Mesenchymal stem cell (in vitro differentiated cells and primary cell): ENCODE measurements at regions not wholly inside any gene's neighbourhood (a gene's known extent, or its start where the extent isn't known, plus 50 kb on each side); places are given as distances from the start of the nearest gene placed in this dataset.
"Not testable (repeated sequence)": the region's sequence is repeated elsewhere in the genome, so short reads cannot be mapped to it uniquely, and the experiment has no call there.

Experiments
- DNase-seq: peaks from one replicate; pipeline ENCODE4 v3.0.0-alpha.2; 2013
- H2AFZ ChIP-seq: one replicate; pipeline ENCODE4 v1.6.1; 2013; ENCODE audit warnings: low read depth, mild to moderate bottlenecking, control low read depth, inconsistent platforms, low read length, moderate library complexity
- H2AK5ac ChIP-seq: 2 replicates; pipeline ENCODE4 v1.6.1; 2013; ENCODE audit warnings: low read length, moderate library complexity, mild to moderate bottlenecking, inconsistent platforms; ENCODE audit not compliant: severe bottlenecking
- H2BK120ac ChIP-seq: one replicate; pipeline ENCODE4 v1.6.1; 2013; ENCODE audit warnings: low read depth, mild to moderate bottlenecking, inconsistent platforms, low read length, moderate library complexity
- H2BK12ac ChIP-seq, 2 experiments: one replicate each; pipeline ENCODE4 v1.6.1; 2013; ENCODE audit warnings: inconsistent platforms in 2 of 2, low read length in 2 of 2, mild to moderate bottlenecking in 2 of 2, moderate library complexity in 2 of 2, control low read depth in 1 of 2
- H2BK15ac ChIP-seq: one replicate; pipeline ENCODE4 v1.6.1; 2013; ENCODE audit warnings: mild to moderate bottlenecking, low read depth, inconsistent platforms; ENCODE audit not compliant: poor library complexity, severe bottlenecking
- H2BK5ac ChIP-seq: 2 replicates; pipeline ENCODE4 v1.6.1; 2013; ENCODE audit warnings: low read depth, mild to moderate bottlenecking, low read length, control low read depth, inconsistent platforms; ENCODE audit not compliant: poor library complexity, severe bottlenecking
- H3K14ac ChIP-seq, 2 experiments: one replicate each; pipeline ENCODE4 v1.6.1; 2013; ENCODE audit warnings: inconsistent platforms in 2 of 2, low read length in 2 of 2, control low read depth in 1 of 2, mild to moderate bottlenecking in 1 of 2, moderate library complexity in 1 of 2
- H3K18ac ChIP-seq, 2 experiments: one replicate each; pipeline ENCODE4 v1.6.1; 2013; ENCODE audit warnings: inconsistent platforms in 2 of 2, low read length in 2 of 2, control low read depth in 1 of 2, low read depth in 1 of 2, mild to moderate bottlenecking in 1 of 2
- H3K23ac ChIP-seq, 2 experiments: one replicate each; pipeline ENCODE4 v1.6.1; 2013; ENCODE audit warnings: inconsistent platforms in 2 of 2, low read length in 2 of 2, mild to moderate bottlenecking in 2 of 2, moderate library complexity in 2 of 2, control low read depth in 1 of 2
- H3K27ac ChIP-seq: 2 replicates; pipeline ENCODE4 v1.5.1; 2013; ENCODE audit warnings: mild to moderate bottlenecking, moderate library complexity, low read length, control low read depth, inconsistent platforms; ENCODE audit not compliant: poor library complexity, severe bottlenecking
- H3K27me3 ChIP-seq, 2 experiments: 2 replicates each; pipeline versions ENCODE4 v1.6.1 to v1.7.0; 2013; ENCODE audit warnings: low read length in 2 of 2, mild to moderate bottlenecking in 2 of 2, moderate library complexity in 2 of 2, control low read depth in 1 of 2, inconsistent platforms in 1 of 2; ENCODE audit not compliant: control insufficient read depth in 1 of 2, insufficient read depth in 1 of 2
- H3K36me3 ChIP-seq, 2 experiments: 2 replicates each; pipeline versions ENCODE4 v1.6.1 to v1.7.0; 2013; ENCODE audit warnings: low read length in 2 of 2, control low read depth in 1 of 2, inconsistent platforms in 1 of 2, low read depth in 1 of 2, mild to moderate bottlenecking in 1 of 2; ENCODE audit not compliant: insufficient read depth in 2 of 2, control insufficient read depth in 1 of 2
- H3K4ac ChIP-seq, 2 experiments: one replicate each; pipeline ENCODE4 v1.6.1; 2013; ENCODE audit warnings: inconsistent platforms in 2 of 2, low read length in 2 of 2, mild to moderate bottlenecking in 2 of 2, moderate library complexity in 2 of 2, control low read depth in 1 of 2, low read depth in 1 of 2
- H3K4me1 ChIP-seq: 2 replicates; pipeline ENCODE4 v1.6.1; 2013; ENCODE audit warnings: low read depth, low read length, control low read depth; ENCODE audit not compliant: control insufficient read depth, insufficient read depth
- H3K4me2 ChIP-seq: 2 replicates; pipeline ENCODE4 v1.6.1; 2013; ENCODE audit warnings: low read length, mild to moderate bottlenecking, inconsistent platforms; ENCODE audit not compliant: poor library complexity, severe bottlenecking
- H3K4me3 ChIP-seq, 2 experiments: 2 replicates each; pipeline versions ENCODE4 v1.5.1 to v1.7.0; 2013; ENCODE audit warnings: low read length in 2 of 2, mild to moderate bottlenecking in 2 of 2, control low read depth in 1 of 2, low read depth in 1 of 2; ENCODE audit not compliant: insufficient read depth in 1 of 2
- H3K79me1 ChIP-seq: replicated peaks from 2 replicates; pipeline ENCODE4 v1.6.1; 2013; ENCODE audit warnings: mild to moderate bottlenecking, control low read depth, low read length, inconsistent platforms; ENCODE audit not compliant: poor library complexity, severe bottlenecking
- H3K9ac ChIP-seq: 2 replicates; pipeline ENCODE4 v1.7.0; 2013; ENCODE audit warnings: mild to moderate bottlenecking, low read length, moderate library complexity
- H3K9me3 ChIP-seq: 2 replicates; pipeline ENCODE4 v1.7.0; 2013; ENCODE audit warnings: mild to moderate bottlenecking, low read length; ENCODE audit not compliant: control insufficient read depth
- H4K8ac ChIP-seq: one replicate; pipeline ENCODE4 v1.6.1; 2013; ENCODE audit warnings: inconsistent platforms, mild to moderate bottlenecking, low read length, moderate library complexity
- H4K91ac ChIP-seq: one replicate; pipeline ENCODE4 v1.6.1; 2013; ENCODE audit warnings: mild to moderate bottlenecking, low read length, inconsistent platforms
- WGBS: methylation state at CpG from one replicate; pipeline ENCODE4 v1.1.7; 2013; ENCODE audit warnings: mixed read lengths; 5-methylcytosine and 5-hydroxymethylcytosine counted together

- not testable (repeated sequence) for H3K9me3 ChIP-seq, H3K9ac ChIP-seq, H3K23ac ChIP-seq, H3K79me1 ChIP-seq, H3K27me3 ChIP-seq, H3K14ac ChIP-seq, H3K4me2 ChIP-seq, H3K4me1 ChIP-seq, H2BK5ac ChIP-seq, H3K18ac ChIP-seq, H4K91ac ChIP-seq, H3K4ac ChIP-seq, H4K8ac ChIP-seq, H2BK12ac ChIP-seq, H3K27ac ChIP-seq, H2BK15ac ChIP-seq, H3K36me3 ChIP-seq, H2AFZ ChIP-seq, H2BK120ac ChIP-seq, DNase-seq, H3K4me3 ChIP-seq, H2AK5ac ChIP-seq
- 94% methylated on average over 3 of the region's 3 CpGs for WGBS
Observed at GRCh38 chr1:83051053-83051452, 947.9 kb downstream of the TTLL7 start.

DNA sequence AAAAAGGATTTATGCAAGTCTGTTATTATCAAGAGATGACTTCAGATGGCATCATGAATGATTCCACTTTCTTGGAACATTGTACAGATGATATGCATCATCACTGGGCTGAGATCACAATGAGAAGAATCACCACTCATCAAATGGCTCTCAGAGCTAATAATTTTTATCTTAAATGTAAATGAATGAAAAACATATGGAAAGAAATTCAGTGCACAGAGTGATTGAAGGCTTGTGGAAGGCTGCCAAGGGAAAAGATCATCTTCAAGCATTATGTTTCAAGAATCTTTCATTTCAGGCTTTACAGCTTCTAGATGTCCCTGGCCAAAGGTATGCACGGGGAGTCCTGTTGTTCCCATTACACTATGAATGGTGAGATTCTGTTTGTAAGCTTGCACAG, 955.7 kb downstream of the TTLL7 start:
- H3K18ac ChIP-seq, result no peak overlapping the region
- H3K36me3 ChIP-seq, result no peaks in the 10 kb centered on the region
- H3K4me2 ChIP-seq, result no peak overlapping the region
- H3K9ac ChIP-seq, result no peak overlapping the region
- WGBS, result no CpG with 5 or more reads among the region's 1 CpG
- H3K4me3 ChIP-seq, result no peak overlapping the region
- H3K4ac ChIP-seq, result no peak overlapping the region
- no peak overlapping the region for H3K23ac ChIP-seq
- H3K27me3 ChIP-seq, result no peaks in the 10 kb centered on the region
- H2BK12ac ChIP-seq, result no peak overlapping the region
- H4K91ac ChIP-seq, result no peak overlapping the region
- no peaks in the 10 kb centered on the region for H3K4me1 ChIP-seq
- no peak for DNase-seq
- H3K14ac ChIP-seq, result no peak overlapping the region
- H4K8ac ChIP-seq, result no peak overlapping the region
- no peak overlapping the region for H2AFZ ChIP-seq
- H2BK15ac ChIP-seq, result no peak overlapping the region
- H2BK120ac ChIP-seq, result no peak overlapping the region
- H3K79me1 ChIP-seq, result no peaks in the 10 kb centered on the region
- no peak overlapping the region for H2BK5ac ChIP-seq
- no peaks in the 10 kb centered on the region for H3K9me3 ChIP-seq
- no peak overlapping the region for H2AK5ac ChIP-seq
- no peak overlapping the region for H3K27ac ChIP-seq

DNA sequence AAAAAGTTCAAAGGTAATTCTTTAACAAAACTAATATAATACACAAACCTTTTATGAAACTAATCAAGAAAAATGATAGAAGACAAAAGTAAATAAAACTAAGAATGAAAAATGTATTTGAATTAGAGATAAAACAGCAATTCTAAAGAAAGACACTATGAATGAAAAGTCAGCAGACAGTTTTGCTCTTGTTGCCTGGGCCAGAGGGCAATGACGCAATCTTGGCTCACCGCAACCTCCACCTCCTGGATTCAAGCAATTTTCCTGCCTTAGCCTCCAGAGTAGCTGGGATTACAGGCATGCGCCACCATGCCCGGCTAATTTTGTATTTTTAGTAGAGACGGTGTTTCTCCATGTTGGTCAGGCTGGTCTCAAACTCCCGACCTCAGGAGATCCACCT, 959.8 kb downstream of the TTLL7 start:
- DNase-seq, H4K8ac ChIP-seq, H3K4me3 ChIP-seq, H3K4me2 ChIP-seq, H2AK5ac ChIP-seq, H2BK15ac ChIP-seq, H4K91ac ChIP-seq, H2AFZ ChIP-seq, H3K4ac ChIP-seq, H3K9ac ChIP-seq, H3K27me3 ChIP-seq, H2BK12ac ChIP-seq, H3K14ac ChIP-seq, H3K9me3 ChIP-seq, H3K18ac ChIP-seq, H3K27ac ChIP-seq, H2BK120ac ChIP-seq, H3K36me3 ChIP-seq, H3K79me1 ChIP-seq, H3K23ac ChIP-seq, H3K4me1 ChIP-seq, H2BK5ac ChIP-seq: not testable (repeated sequence)
- 97% methylated on average over 6 of the region's 6 CpGs for WGBS

GRCh38 chr1:83034851-83035250, 964.1 kb downstream of the TTLL7 start:
- no peak overlapping the region for H4K8ac ChIP-seq
- 58% methylated on average over 5 of the region's 5 CpGs for WGBS
- H2BK12ac ChIP-seq, result peak overlapping the region; percentile 46 to 84
- no peak overlapping the region for H2AFZ ChIP-seq
- H3K36me3 ChIP-seq, result no peaks in the 10 kb centered on the region
- H3K4me1 ChIP-seq, result peaks cover 3% of the 10 kb centered on the region
- no peak overlapping the region for H3K27ac ChIP-seq
- H3K9ac ChIP-seq, result no peak overlapping the region
- peak; percentile 72 for DNase-seq
- no peaks in the 10 kb centered on the region for H3K9me3 ChIP-seq
- H2BK5ac ChIP-seq, result no peak overlapping the region
- H3K4me2 ChIP-seq, result no peak overlapping the region
- no peak overlapping the region for H4K91ac ChIP-seq
- no peaks in the 10 kb centered on the region for H3K79me1 ChIP-seq
- H2AK5ac ChIP-seq, result no peak overlapping the region
- peak overlapping the region in 1 of 2 experiments; percentile 73 for H3K18ac ChIP-seq
- H3K4me3 ChIP-seq, result no peak overlapping the region
- H3K4ac ChIP-seq, result peak overlapping the region in 1 of 2 experiments; percentile 28
- H3K23ac ChIP-seq, result no peak overlapping the region
- no peaks in the 10 kb centered on the region for H3K27me3 ChIP-seq
- H2BK120ac ChIP-seq, result no peak overlapping the region
- H3K14ac ChIP-seq, result no peak overlapping the region
- no peak overlapping the region for H2BK15ac ChIP-seq
